ENCODE measurements at regions not wholly inside any gene's neighbourhood (a gene's known extent, or its start where the extent isn't known, plus 50 kb on each side); places are given as distances from the start of the nearest gene placed in this dataset.

- no peak for TF ChIP-seq POLR2A (IDR thresholded peaks at IDR 0.05)
- TF ChIP-seq, protein P1, sequence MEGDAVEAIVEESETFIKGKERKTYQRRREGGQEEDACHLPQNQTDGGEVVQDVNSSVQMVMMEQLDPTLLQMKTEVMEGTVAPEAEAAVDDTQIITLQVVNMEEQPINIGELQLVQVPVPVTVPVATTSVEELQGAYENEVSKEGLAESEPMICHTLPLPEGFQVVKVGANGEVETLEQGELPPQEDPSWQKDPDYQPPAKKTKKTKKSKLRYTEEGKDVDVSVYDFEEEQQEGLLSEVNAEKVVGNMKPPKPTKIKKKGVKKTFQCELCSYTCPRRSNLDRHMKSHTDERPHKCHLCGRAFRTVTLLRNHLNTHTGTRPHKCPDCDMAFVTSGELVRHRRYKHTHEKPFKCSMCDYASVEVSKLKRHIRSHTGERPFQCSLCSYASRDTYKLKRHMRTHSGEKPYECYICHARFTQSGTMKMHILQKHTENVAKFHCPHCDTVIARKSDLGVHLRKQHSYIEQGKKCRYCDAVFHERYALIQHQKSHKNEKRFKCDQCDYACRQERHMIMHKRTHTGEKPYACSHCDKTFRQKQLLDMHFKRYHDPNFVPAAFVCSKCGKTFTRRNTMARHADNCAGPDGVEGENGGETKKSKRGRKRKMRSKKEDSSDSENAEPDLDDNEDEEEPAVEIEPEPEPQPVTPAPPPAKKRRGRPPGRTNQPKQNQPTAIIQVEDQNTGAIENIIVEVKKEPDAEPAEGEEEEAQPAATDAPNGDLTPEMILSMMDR (IDR thresholded peaks at IDR 0.05), result no peak
Observed at GRCh38 chr3:18809640-18810305, 338.5 kb upstream of the KCNH8 start.

Measured in right lobe of liver (tissue), 4 donors.